ENCODE measurements at regions not wholly inside any gene's neighbourhood (a gene's known extent, or its start where the extent isn't known, plus 50 kb on each side); places are given as distances from the start of the nearest gene placed in this dataset.

GRCh38 chr15:62428259-62428658, 263.2 kb upstream of the C2CD4B start:
- POLR2A ChIA-PET (ENCODE audit: unreplicated experiment): no interaction called here
- BruUV-seq (replicated peaks): no TSS peak
- Histone ChIP-seq H3K4me1 (replicated peaks; ENCODE audit: insufficient read depth) (no peaks in the 10 kb centered on the region), H3K9me2 (ENCODE audit: insufficient read depth) (no peaks in the 10 kb centered on the region), H3F3A (ENCODE audit: insufficient read depth, low read depth) (no peaks in the 10 kb centered on the region), H3K27ac (no peak overlapping the region), H3K36me3 (ENCODE audit: low read depth) (no peaks in the 10 kb centered on the region), H2AFZ (no peak overlapping the region), H3K9me3 (ENCODE audit: insufficient read depth, low read depth) (no peaks in the 10 kb centered on the region), H3K27me3 (ENCODE audit: insufficient read depth, low read depth) (no peaks in the 10 kb centered on the region), H3K4me2 (no peak overlapping the region), H3K4me3 (no peak overlapping the region), H3K79me2 (ENCODE audit: low read depth) (no peaks in the 10 kb centered on the region), H4K20me1 (ENCODE audit: insufficient read depth) (no peaks in the 10 kb centered on the region)
- TF ChIP-seq EZH2 (IDR thresholded peaks at IDR 0.05; ENCODE audit: low read depth) (no peak), CTCF (conservative IDR thresholded peaks at IDR 0.05) (no peak)
- intact Hi-C loops (cut with micrococcal nuclease; ENCODE audit: unreplicated experiment): no loop called here
- CTCF ChIA-PET: no interaction called here
- DNase-seq: no peak

GRCh38 chr15:62428851-62429598, 263.9 kb upstream of the C2CD4B start:
- Histone ChIP-seq H3K27ac (no peak overlapping the region), H3K27me3 (ENCODE audit: insufficient read depth, low read depth) (no peaks in the 10 kb centered on the region), H4K20me1 (ENCODE audit: insufficient read depth) (no peaks in the 10 kb centered on the region), H3K4me3 (no peak overlapping the region), H3K9me3 (ENCODE audit: insufficient read depth, low read depth) (no peaks in the 10 kb centered on the region), H3K4me1 (replicated peaks; ENCODE audit: insufficient read depth) (no peaks in the 10 kb centered on the region), H3K79me2 (ENCODE audit: low read depth) (no peaks in the 10 kb centered on the region), H3K36me3 (ENCODE audit: low read depth) (no peaks in the 10 kb centered on the region), H3K4me2 (no peak overlapping the region), H3F3A (ENCODE audit: insufficient read depth, low read depth) (no peaks in the 10 kb centered on the region), H2AFZ (no peak overlapping the region), H3K9me2 (ENCODE audit: insufficient read depth) (no peaks in the 10 kb centered on the region)
- CTCF ChIA-PET: no interaction called here
- no TSS peak for BruUV-seq (replicated peaks)
- POLR2A ChIA-PET (ENCODE audit: unreplicated experiment): no interaction called here
- TF ChIP-seq EZH2 (IDR thresholded peaks at IDR 0.05; ENCODE audit: low read depth): no peak
- intact Hi-C loops (cut with micrococcal nuclease; ENCODE audit: unreplicated experiment): no loop called here
- no peak for DNase-seq

- Histone ChIP-seq H3K9me3 (ENCODE audit: insufficient read depth, low read depth) (no peaks in the 10 kb centered on the region), H3K79me2 (ENCODE audit: low read depth) (no peaks in the 10 kb centered on the region), H3K4me1 (replicated peaks; ENCODE audit: insufficient read depth) (no peaks in the 10 kb centered on the region), H3K27ac (no peak overlapping the region), H3K27me3 (ENCODE audit: insufficient read depth, low read depth) (no peaks in the 10 kb centered on the region), H3K36me3 (ENCODE audit: low read depth) (no peaks in the 10 kb centered on the region), H3K4me2 (no peak overlapping the region), H3F3A (ENCODE audit: insufficient read depth, low read depth) (no peaks in the 10 kb centered on the region), H3K9me2 (ENCODE audit: insufficient read depth) (no peaks in the 10 kb centered on the region), H2AFZ (no peak overlapping the region), H3K4me3 (no peak overlapping the region), H4K20me1 (ENCODE audit: insufficient read depth) (no peaks in the 10 kb centered on the region)
- TF ChIP-seq EZH2 (IDR thresholded peaks at IDR 0.05; ENCODE audit: low read depth) (no peak), CTCF (conservative IDR thresholded peaks at IDR 0.05) (no peak)
- intact Hi-C loops (cut with micrococcal nuclease; ENCODE audit: unreplicated experiment): no loop called here
- POLR2A ChIA-PET (ENCODE audit: unreplicated experiment): no interaction called here
- CTCF ChIA-PET: no interaction called here
- no peak for DNase-seq
- BruUV-seq (replicated peaks): no TSS peak
These were observed 265.0 kb upstream of the C2CD4B start for GRCh38 chr15:62430056-62430455.

GRCh38 chr15:62430552-62430951, 265.5 kb upstream of the C2CD4B start:
- Histone ChIP-seq H3K9me2 (ENCODE audit: insufficient read depth) (no peaks in the 10 kb centered on the region), H3K9me3 (ENCODE audit: insufficient read depth, low read depth) (no peaks in the 10 kb centered on the region), H3K4me1 (replicated peaks; ENCODE audit: insufficient read depth) (no peaks in the 10 kb centered on the region), H3K4me2 (no peak overlapping the region), H3F3A (ENCODE audit: insufficient read depth, low read depth) (no peaks in the 10 kb centered on the region), H3K79me2 (ENCODE audit: low read depth) (no peaks in the 10 kb centered on the region), H3K36me3 (ENCODE audit: low read depth) (no peaks in the 10 kb centered on the region), H2AFZ (no peak overlapping the region), H4K20me1 (ENCODE audit: insufficient read depth) (no peaks in the 10 kb centered on the region), H3K27me3 (ENCODE audit: insufficient read depth, low read depth) (no peaks in the 10 kb centered on the region), H3K4me3 (no peak overlapping the region), H3K27ac (no peak overlapping the region)
- no TSS peak for BruUV-seq (replicated peaks)
- POLR2A ChIA-PET (ENCODE audit: unreplicated experiment): no interaction called here
- no peak for DNase-seq
- intact Hi-C loops (cut with micrococcal nuclease; ENCODE audit: unreplicated experiment): no loop called here
- TF ChIP-seq EZH2 (IDR thresholded peaks at IDR 0.05; ENCODE audit: low read depth) (no peak), CTCF (conservative IDR thresholded peaks at IDR 0.05) (no peak)
- CTCF ChIA-PET: no interaction called here
